ENCODE measurements at regions not wholly inside any gene's neighbourhood (a gene's known extent, or its start where the extent isn't known, plus 50 kb on each side); places are given as distances from the start of the nearest gene placed in this dataset.

- TF ChIP-seq CTCF (IDR thresholded peaks at IDR 0.05) (no peak), POLR2A (IDR thresholded peaks at IDR 0.05) (no peak), POLR2AphosphoS5 (IDR thresholded peaks at IDR 0.05) (no peak), EP300 (IDR thresholded peaks at IDR 0.05) (no peak)
These were observed 391.4 kb downstream of the MRPL39 start for GRCh38 chr21:25215698-25216384.
